ENCODE measurements at regions not wholly inside any gene's neighbourhood (a gene's known extent, or its start where the extent isn't known, plus 50 kb on each side); places are given as distances from the start of the nearest gene placed in this dataset.

- no peaks in the 10 kb centered on the region for H3K27me3 ChIP-seq (replicated peaks; ENCODE audit: control insufficient read depth, insufficient read depth, low read length)
- no peak for DNase-seq (ENCODE audit: extremely low read depth, insufficient read length)
Observed at GRCh38 chr7:418636-419280, 100.9 kb downstream of the PDGFA start.

DNA sequence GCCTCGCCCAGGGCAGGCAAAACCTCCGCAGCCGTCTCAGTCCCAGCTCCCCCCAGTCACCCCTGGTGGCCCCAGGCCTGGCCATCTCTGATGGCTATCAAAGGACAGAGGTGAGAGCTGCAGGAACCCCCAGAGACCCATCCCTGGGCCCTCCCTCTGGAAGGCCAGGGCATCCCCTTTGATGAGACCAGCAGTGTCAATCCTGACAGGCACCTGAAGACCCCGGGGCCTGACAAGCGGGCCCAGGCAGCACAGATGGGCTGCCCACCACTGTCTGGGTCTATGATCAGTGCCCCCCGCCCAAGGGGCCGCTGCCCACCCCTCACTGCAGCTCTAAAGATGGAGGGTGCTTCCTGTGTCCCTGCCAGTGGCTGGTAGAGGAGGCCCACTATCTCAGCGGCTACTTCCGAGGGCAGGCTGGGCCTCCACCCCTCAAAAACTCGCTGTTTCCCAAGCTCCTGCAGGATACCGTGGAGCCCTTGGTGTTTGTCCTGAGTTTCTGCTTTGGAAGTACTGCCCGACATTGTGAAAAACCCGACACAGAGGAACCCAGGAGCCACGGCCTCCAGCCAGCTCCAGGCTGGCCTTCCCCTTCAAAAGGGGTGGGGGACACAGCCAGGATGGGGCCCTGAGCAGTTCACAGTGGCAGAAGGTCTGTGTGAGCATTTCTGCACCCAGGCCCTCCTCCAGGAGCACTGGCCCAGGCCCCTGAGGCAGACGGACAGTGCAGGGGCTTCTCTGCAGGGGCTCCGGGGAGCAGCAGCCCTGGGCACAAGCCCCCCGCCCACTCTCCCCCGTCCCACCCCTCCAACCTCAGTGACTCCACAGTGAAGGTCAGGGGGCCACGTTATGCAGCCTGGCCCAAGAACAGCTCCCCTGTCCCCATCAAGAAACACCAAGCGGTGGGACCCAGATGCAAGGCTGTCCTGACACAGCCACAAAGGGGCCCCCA is 99.2 kb downstream of the PDGFA start:
- no peak for DNase-seq (ENCODE audit: extremely low read depth, insufficient read length)
- Histone ChIP-seq H3K4me3 (replicated peaks; ENCODE audit: low read depth, low read length) (no peak overlapping the region), H3K36me3 (ENCODE audit: control insufficient read depth, insufficient read depth, low read length) (no peaks in the 10 kb centered on the region), H3K27me3 (replicated peaks; ENCODE audit: control insufficient read depth, insufficient read depth, low read length) (no peaks in the 10 kb centered on the region)
- no peak for TF ChIP-seq CTCF (IDR thresholded peaks at IDR 0.05; ENCODE audit: insufficient read depth, low read length, poor library complexity, severe bottlenecking)

More at GRCh38 chr7:418636-419280, 100.9 kb downstream of the PDGFA start:
- no peaks in the 10 kb centered on the region for H3K36me3 ChIP-seq (ENCODE audit: control insufficient read depth, insufficient read depth, low read length)
- H3K4me3 ChIP-seq (replicated peaks; ENCODE audit: low read depth, low read length) = no peak overlapping the region
- TF ChIP-seq CTCF (IDR thresholded peaks at IDR 0.05; ENCODE audit: insufficient read depth, low read length, poor library complexity, severe bottlenecking) = no peak

DNA sequence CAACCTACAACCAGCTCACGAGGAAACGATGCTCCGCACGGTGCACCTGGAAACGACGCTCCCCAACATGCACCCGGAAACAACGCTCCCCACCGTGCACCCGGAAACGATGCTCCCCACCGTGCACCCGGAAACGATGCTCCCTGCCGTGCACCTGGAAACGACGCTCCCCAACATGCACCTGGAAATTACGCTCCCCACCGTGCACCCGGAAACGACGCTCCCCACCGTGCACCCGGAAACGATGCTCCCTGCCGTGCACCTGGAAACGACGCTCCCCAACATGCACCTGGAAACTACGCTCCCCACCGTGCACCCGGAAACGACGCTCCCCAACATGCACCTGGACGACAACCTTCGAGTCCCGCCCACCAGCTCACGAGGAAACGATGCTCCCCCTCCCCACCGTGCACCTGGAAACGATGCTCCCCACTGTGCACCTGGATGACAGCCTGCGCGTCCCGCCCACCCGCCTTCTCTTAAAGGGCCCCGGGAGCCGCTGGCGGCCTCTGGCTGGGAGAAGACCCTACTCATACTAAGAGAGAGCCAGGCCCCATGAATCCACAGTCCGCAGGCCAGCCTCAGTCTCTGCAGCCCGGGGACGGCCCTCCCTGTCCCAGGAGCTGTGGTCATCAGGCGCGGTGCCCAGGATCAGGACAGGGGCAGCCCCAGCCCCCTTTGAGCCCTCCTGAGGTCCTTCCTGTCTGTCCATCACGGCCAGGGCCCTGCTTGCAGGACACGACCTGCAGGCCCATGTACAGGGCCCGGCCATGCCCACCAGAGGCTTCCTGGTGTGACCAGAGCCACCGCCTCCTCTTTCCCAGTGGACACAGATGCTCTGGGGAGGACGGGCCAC is 98.3 kb downstream of the PDGFA start:
- no peak for DNase-seq (ENCODE audit: extremely low read depth, insufficient read length)
- Histone ChIP-seq H3K27me3 (replicated peaks; ENCODE audit: control insufficient read depth, insufficient read depth, low read length) (no peaks in the 10 kb centered on the region), H3K36me3 (ENCODE audit: control insufficient read depth, insufficient read depth, low read length) (no peaks in the 10 kb centered on the region), H3K4me3 (replicated peaks; ENCODE audit: low read depth, low read length) (no peak overlapping the region)
- TF ChIP-seq CTCF (IDR thresholded peaks at IDR 0.05; ENCODE audit: insufficient read depth, low read length, poor library complexity, severe bottlenecking) = no peak

- Histone ChIP-seq H3K4me3 (replicated peaks; ENCODE audit: low read depth, low read length) (no peak overlapping the region), H3K36me3 (ENCODE audit: control insufficient read depth, insufficient read depth, low read length) (no peaks in the 10 kb centered on the region), H3K27me3 (replicated peaks; ENCODE audit: control insufficient read depth, insufficient read depth, low read length) (no peaks in the 10 kb centered on the region)
- DNase-seq (ENCODE audit: extremely low read depth, insufficient read length) = no peak
- TF ChIP-seq CTCF (IDR thresholded peaks at IDR 0.05; ENCODE audit: insufficient read depth, low read length, poor library complexity, severe bottlenecking) = no peak
Observed at GRCh38 chr7:422191-422885, 97.3 kb downstream of the PDGFA start.

- H3K4me3 ChIP-seq (replicated peaks; ENCODE audit: low read depth, low read length) = no peak overlapping the region
- H3K36me3 ChIP-seq (ENCODE audit: control insufficient read depth, insufficient read depth, low read length) = no peaks in the 10 kb centered on the region
- no peak for TF ChIP-seq CTCF (IDR thresholded peaks at IDR 0.05; ENCODE audit: insufficient read depth, low read length, poor library complexity, severe bottlenecking)
- DNase-seq (ENCODE audit: extremely low read depth, insufficient read length) = no peak
- no peaks in the 10 kb centered on the region for H3K27me3 ChIP-seq (replicated peaks; ENCODE audit: control insufficient read depth, insufficient read depth, low read length)
Observed at GRCh38 chr7:422886-423225, 96.8 kb downstream of the PDGFA start.

All from GM06990 (cell line).